ENCODE measurements at regions not wholly inside any gene's neighbourhood (a gene's known extent, or its start where the extent isn't known, plus 50 kb on each side); places are given as distances from the start of the nearest gene placed in this dataset.

GRCh38 chr12:4856596-4856995, 53.1 kb upstream of the KCNA1 start:
- Mint-ChIP-seq H3K27me3 (ENCODE audit: insufficient read depth, low read depth) (peaks cover 13% of the 10 kb centered on the region), H3K36me3 (no peaks in the 10 kb centered on the region)
- H3K27me3 ChIP-seq, result peaks cover 46% of the 10 kb centered on the region

DNA sequence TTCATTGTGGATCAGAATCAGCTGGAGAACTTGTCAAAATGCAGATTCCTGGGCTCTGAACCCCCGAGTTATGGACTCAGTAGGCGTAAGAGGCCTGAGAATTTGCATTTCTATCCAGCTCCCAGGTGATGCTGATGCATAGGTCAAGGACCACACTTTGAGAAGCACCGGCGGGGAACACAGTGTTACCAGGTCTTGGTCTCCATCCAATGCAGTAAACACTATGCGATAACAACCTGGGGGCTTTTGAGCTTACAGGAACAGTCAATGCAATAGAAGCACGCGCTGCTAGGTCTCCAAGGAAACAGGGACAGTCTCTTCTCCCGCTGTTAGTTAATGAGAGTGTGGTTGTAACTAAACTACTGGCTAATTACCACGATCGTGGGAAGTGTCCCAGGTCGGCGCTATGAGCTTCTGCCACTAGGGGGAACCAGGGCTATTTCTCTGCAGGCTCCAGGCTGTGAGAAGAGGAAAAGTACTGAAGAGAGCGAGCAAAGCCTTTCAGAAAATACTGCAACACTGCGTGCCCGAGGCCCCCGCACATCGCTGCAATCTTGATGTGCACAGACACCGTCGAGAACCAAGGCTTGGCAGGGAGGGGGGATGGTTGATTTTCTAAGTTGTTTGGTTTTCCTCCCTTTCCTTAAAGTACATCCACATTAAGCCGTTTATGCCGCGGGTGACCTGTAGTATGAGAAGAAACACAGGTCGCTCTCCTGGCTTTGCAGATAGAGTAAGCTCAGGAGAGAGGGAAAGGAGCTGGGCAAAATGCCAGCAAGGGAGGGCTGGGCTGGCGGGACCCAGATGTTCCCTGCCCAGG, 52.0 kb upstream of the KCNA1 start:
- Mint-ChIP-seq H3K27me3 (ENCODE audit: insufficient read depth, low read depth) (peaks cover 13% of the 10 kb centered on the region), H3K4me3 (peak overlapping the region; percentile 81), H3K27ac (peak overlapping the region; percentile 28), H3K4me1 (peaks cover 29% of the 10 kb centered on the region), H3K36me3 (no peaks in the 10 kb centered on the region), H3K9me3 (no peaks in the 10 kb centered on the region)
- H3F3A ChIP-seq (ENCODE audit: low read depth), result peaks cover 6% of the 10 kb centered on the region
- no peaks in the 10 kb centered on the region for H4K20me1 ChIP-seq (ENCODE audit: low read depth)
- no peaks in the 10 kb centered on the region for H3K9me3 ChIP-seq (ENCODE audit: low read depth)
- H3K9ac ChIP-seq, result no peak overlapping the region
- no peaks in the 10 kb centered on the region for H3K79me2 ChIP-seq (ENCODE audit: low read depth)
- H3K4me3 ChIP-seq, result peak overlapping the region; percentile 32
- no peak overlapping the region for H3K27ac ChIP-seq
- TF ChIP-seq EZH2 (IDR thresholded peaks at IDR 0.05) (no peak), EZH2phosphoT487 (IDR thresholded peaks at IDR 0.05) (no peak)
- TF ChIP-seq, protein P1, sequence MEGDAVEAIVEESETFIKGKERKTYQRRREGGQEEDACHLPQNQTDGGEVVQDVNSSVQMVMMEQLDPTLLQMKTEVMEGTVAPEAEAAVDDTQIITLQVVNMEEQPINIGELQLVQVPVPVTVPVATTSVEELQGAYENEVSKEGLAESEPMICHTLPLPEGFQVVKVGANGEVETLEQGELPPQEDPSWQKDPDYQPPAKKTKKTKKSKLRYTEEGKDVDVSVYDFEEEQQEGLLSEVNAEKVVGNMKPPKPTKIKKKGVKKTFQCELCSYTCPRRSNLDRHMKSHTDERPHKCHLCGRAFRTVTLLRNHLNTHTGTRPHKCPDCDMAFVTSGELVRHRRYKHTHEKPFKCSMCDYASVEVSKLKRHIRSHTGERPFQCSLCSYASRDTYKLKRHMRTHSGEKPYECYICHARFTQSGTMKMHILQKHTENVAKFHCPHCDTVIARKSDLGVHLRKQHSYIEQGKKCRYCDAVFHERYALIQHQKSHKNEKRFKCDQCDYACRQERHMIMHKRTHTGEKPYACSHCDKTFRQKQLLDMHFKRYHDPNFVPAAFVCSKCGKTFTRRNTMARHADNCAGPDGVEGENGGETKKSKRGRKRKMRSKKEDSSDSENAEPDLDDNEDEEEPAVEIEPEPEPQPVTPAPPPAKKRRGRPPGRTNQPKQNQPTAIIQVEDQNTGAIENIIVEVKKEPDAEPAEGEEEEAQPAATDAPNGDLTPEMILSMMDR (IDR thresholded peaks at IDR 0.05), result peak; percentile 93
- peaks cover 12% of the 10 kb centered on the region for H3K4me1 ChIP-seq
- H2AFZ ChIP-seq (replicated peaks), result no peak overlapping the region
- no peaks in the 10 kb centered on the region for H3K36me3 ChIP-seq
- peak overlapping the region; percentile 73 for H3K4me2 ChIP-seq
- H3K27me3 ChIP-seq, result peaks cover 46% of the 10 kb centered on the region
- peak; percentile 89 for DNase-seq (ENCODE audit: low spot score)

More at GRCh38 chr12:4856596-4856995, 53.1 kb upstream of the KCNA1 start:
- Mint-ChIP-seq H3K9me3 (no peaks in the 10 kb centered on the region), H3K27ac (no peak overlapping the region), H3K4me1 (peaks cover 29% of the 10 kb centered on the region), H3K4me3 (no peak overlapping the region)
- peaks cover 12% of the 10 kb centered on the region for H3K4me1 ChIP-seq
- H3K9ac ChIP-seq, result no peak overlapping the region
- DNase-seq (ENCODE audit: low spot score), result no peak
- no peaks in the 10 kb centered on the region for H4K20me1 ChIP-seq (ENCODE audit: low read depth)
- no peaks in the 10 kb centered on the region for H3K36me3 ChIP-seq
- no peak overlapping the region for H3K27ac ChIP-seq
- peaks cover 6% of the 10 kb centered on the region for H3F3A ChIP-seq (ENCODE audit: low read depth)
- H3K4me3 ChIP-seq, result no peak overlapping the region
- no peak overlapping the region for H2AFZ ChIP-seq (replicated peaks)
- no peak for TF ChIP-seq EZH2 (IDR thresholded peaks at IDR 0.05)
- no peak for TF ChIP-seq EZH2phosphoT487 (IDR thresholded peaks at IDR 0.05)
- TF ChIP-seq, protein P1 (IDR thresholded peaks at IDR 0.05), result no peak
- H3K9me3 ChIP-seq (ENCODE audit: low read depth), result no peaks in the 10 kb centered on the region
- H3K4me2 ChIP-seq, result no peak overlapping the region
- H3K79me2 ChIP-seq (ENCODE audit: low read depth), result no peaks in the 10 kb centered on the region

DNA sequence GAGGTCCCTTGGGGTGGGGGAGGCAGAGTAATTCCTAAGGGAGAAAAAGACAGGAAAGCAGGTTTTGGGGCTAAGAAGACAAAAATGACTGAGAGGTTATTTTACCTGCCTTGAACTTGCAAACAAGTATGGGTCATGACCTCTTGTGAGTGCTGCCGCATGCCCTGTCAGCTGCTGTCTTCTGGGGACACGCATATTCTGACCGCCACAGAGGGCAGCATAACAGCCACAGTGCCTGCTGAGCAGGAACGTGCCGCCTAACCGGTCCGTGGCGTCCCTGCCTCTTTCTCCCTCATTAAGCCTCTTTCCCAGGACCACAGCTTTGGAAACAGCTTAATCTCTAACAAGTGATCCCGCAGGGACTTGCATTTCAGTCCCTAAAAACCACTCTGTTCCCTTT, 51.3 kb upstream of the KCNA1 start:
- Mint-ChIP-seq H3K27ac (no peak overlapping the region), H3K4me3 (peak overlapping the region; percentile 81), H3K4me1 (peaks cover 29% of the 10 kb centered on the region), H3K27me3 (ENCODE audit: insufficient read depth, low read depth) (peaks cover 17% of the 10 kb centered on the region), H3K36me3 (no peaks in the 10 kb centered on the region), H3K9me3 (no peaks in the 10 kb centered on the region)
- H3K4me1 ChIP-seq, result peaks cover 12% of the 10 kb centered on the region
- peak; percentile 86 for DNase-seq (ENCODE audit: low spot score)
- TF ChIP-seq EZH2 (IDR thresholded peaks at IDR 0.05), result no peak
- TF ChIP-seq, protein P1 (IDR thresholded peaks at IDR 0.05), result peak; percentile 49
- no peak for TF ChIP-seq EZH2phosphoT487 (IDR thresholded peaks at IDR 0.05)
- no peaks in the 10 kb centered on the region for H3K79me2 ChIP-seq (ENCODE audit: low read depth)
- H3K9ac ChIP-seq, result no peak overlapping the region
- peak overlapping the region; percentile 73 for H3K4me2 ChIP-seq
- peak overlapping the region; percentile 32 for H3K4me3 ChIP-seq
- H3K36me3 ChIP-seq, result no peaks in the 10 kb centered on the region
- peaks cover 47% of the 10 kb centered on the region for H3K27me3 ChIP-seq
- peaks cover 6% of the 10 kb centered on the region for H3F3A ChIP-seq (ENCODE audit: low read depth)
- no peak overlapping the region for H2AFZ ChIP-seq (replicated peaks)
- no peaks in the 10 kb centered on the region for H3K9me3 ChIP-seq (ENCODE audit: low read depth)
- no peak overlapping the region for H3K27ac ChIP-seq
- H4K20me1 ChIP-seq (ENCODE audit: low read depth), result no peaks in the 10 kb centered on the region
